GM12878 (cell line): ENCODE measurements at regions not wholly inside any gene's neighbourhood (a gene's known extent, or its start where the extent isn't known, plus 50 kb on each side); places are given as distances from the start of the nearest gene placed in this dataset.

Experiments used
- BRCA1 ChIP-seq: IDR thresholded peaks from 2 replicates; pipeline ENCODE4 v1.6.1; 2011; ENCODE audit warnings: low read depth, low read length, improper control_type of control experiment
- CEBPB ChIP-seq, 2 experiments: fragments of 150-350 bp in 1 of 2; IDR thresholded peaks; 2 replicates each; pipeline ENCODE4 v1.6.1; 2012 to 2014; ENCODE audit warnings: low read depth in 2 of 2, low read length in 2 of 2, borderline replicate concordance in 1 of 2, inconsistent platforms in 1 of 2
- CTCF ChIP-seq, 3 experiments: IDR thresholded peaks in 2 of 3; conservative IDR thresholded peaks in 1 of 3; 2 replicates each; pipeline ENCODE4 v1.5.1; 2011; ENCODE audit warnings: low read depth in 3 of 3, low read length in 3 of 3, mild to moderate bottlenecking in 3 of 3, control low read depth in 2 of 3, moderate library complexity in 2 of 3, inconsistent platforms in 1 of 3, mixed read lengths in 1 of 3; ENCODE audit not compliant: control insufficient read depth in 2 of 3, insufficient read depth in 1 of 3; ENCODE audit errors: extremely low read depth in 1 of 3
- NR2C2 ChIP-seq: IDR thresholded peaks from 2 replicates; pipeline ENCODE4 v1.6.1; 2011; ENCODE audit warnings: borderline replicate concordance, low read depth; ENCODE audit not compliant: control insufficient read depth, insufficient read length
- POLR2A ChIP-seq: IDR thresholded peaks from 2 replicates; pipeline ENCODE4 v1.6.1; 2011; ENCODE audit warnings: low read depth, mild to moderate bottlenecking, low read length
- SIN3A ChIP-seq: IDR thresholded peaks from 2 replicates; pipeline ENCODE4 v1.6.1; 2012; ENCODE audit warnings: low read depth, low read length, improper control_type of control experiment
- SMC3 ChIP-seq: IDR thresholded peaks from 2 replicates; pipeline ENCODE4 v1.6.1; 2011; ENCODE audit warnings: low read length, improper control_type of control experiment, borderline replicate concordance
- YBX1 ChIP-seq: fragments of 450-650 bp; IDR thresholded peaks from 2 replicates; pipeline ENCODE4 v1.6.1; 2016; ENCODE audit warnings: antibody characterized with exemption
- ZNF384 ChIP-seq: IDR thresholded peaks from 2 replicates; pipeline ENCODE4 v1.6.1; 2012; ENCODE audit warnings: low read depth, mild to moderate bottlenecking, low read length, improper control_type of control experiment, borderline replicate concordance
- TF ChIP-seq, protein P1 (sequence below): fragments of 450-650 bp; IDR thresholded peaks from 2 replicates; pipeline ENCODE4 v1.6.1; 2017; ENCODE audit warnings: antibody characterized with exemption, mild to moderate bottlenecking, moderate library complexity

DNA sequence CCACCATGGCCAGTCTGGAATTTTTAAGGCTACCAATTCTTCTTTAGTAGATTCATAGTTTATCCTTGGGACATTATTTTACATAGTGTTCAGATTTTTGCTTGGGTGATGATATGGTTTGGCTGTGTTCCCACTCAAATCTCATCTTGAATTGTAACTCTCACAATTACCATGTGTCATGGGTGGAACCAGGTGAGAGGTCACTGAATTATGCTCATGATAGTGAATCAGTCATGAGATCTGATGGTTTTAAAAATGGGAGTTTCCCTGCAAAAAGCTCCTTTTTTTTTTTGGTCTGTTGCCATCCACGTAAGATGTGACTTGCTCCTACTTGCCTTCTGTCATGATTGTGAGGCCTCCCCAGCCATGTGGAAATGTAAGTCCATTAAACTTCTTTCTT is 163.9 kb downstream of the GABRG2 start:
- TF ChIP-seq SIN3A = no peak
- TF ChIP-seq CTCF (IDR thresholded peaks at IDR 0.05 in 2 of 3, conservative IDR thresholded peaks at IDR 0.05 in 1 of 3; ENCODE audit: control insufficient read depth in 2 of 3, extremely low read depth in 1 of 3, insufficient read depth in 1 of 3, low read depth in 3 of 3, low read length in 3 of 3) = no peak
- TF ChIP-seq ZNF384 = no peak
- TF ChIP-seq, protein P1, sequence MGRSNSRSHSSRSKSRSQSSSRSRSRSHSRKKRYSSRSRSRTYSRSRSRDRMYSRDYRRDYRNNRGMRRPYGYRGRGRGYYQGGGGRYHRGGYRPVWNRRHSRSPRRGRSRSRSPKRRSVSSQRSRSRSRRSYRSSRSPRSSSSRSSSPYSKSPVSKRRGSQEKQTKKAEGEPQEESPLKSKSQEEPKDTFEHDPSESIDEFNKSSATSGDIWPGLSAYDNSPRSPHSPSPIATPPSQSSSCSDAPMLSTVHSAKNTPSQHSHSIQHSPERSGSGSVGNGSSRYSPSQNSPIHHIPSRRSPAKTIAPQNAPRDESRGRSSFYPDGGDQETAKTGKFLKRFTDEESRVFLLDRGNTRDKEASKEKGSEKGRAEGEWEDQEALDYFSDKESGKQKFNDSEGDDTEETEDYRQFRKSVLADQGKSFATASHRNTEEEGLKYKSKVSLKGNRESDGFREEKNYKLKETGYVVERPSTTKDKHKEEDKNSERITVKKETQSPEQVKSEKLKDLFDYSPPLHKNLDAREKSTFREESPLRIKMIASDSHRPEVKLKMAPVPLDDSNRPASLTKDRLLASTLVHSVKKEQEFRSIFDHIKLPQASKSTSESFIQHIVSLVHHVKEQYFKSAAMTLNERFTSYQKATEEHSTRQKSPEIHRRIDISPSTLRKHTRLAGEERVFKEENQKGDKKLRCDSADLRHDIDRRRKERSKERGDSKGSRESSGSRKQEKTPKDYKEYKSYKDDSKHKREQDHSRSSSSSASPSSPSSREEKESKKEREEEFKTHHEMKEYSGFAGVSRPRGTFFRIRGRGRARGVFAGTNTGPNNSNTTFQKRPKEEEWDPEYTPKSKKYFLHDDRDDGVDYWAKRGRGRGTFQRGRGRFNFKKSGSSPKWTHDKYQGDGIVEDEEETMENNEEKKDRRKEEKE = no peak
- TF ChIP-seq CEBPB (IDR thresholded peaks at IDR 0.05; ENCODE audit: borderline replicate concordance in 1 of 2, low read depth in 2 of 2, low read length in 2 of 2) = no peak
- no peak for TF ChIP-seq SMC3
- no peak for TF ChIP-seq BRCA1
- no peak for TF ChIP-seq YBX1
- no peak for TF ChIP-seq NR2C2
- no peak for TF ChIP-seq POLR2A
